Brain microvascular endothelial cell (primary cell): ENCODE measurements at regions not wholly inside any gene's neighbourhood (a gene's known extent, or its start where the extent isn't known, plus 50 kb on each side); places are given as distances from the start of the nearest gene placed in this dataset.

Experiments used
- DNase-seq: peaks from one replicate; pipeline ENCODE4 v3.0.0-alpha.2; 2020
- H3K27ac ChIP-seq: fragments of 250-450 bp; sonication (Bioruptor Pico); 2 replicates; pipeline ENCODE4 v1.5.1; 2020; ENCODE audit warnings: mild to moderate bottlenecking, moderate library complexity
- H3K27me3 ChIP-seq: fragments of 250-450 bp; sonication (Bioruptor Pico); replicated peaks from 2 replicates; pipeline ENCODE4 v1.5.1; 2020; ENCODE audit warnings: mild to moderate bottlenecking
- H3K36me3 ChIP-seq: fragments of 250-450 bp; sonication (Bioruptor Pico); replicated peaks from 2 replicates; pipeline ENCODE4 v1.5.1; 2020; ENCODE audit warnings: mild to moderate bottlenecking
- H3K4me3 ChIP-seq: 2 replicates; pipeline ENCODE4 v1.5.1; 2011; ENCODE audit warnings: low read depth, mild to moderate bottlenecking, control low read depth, low read length, moderate library complexity
- in situ Hi-C: cut with HindIII; loops from 2 replicates; pipeline ENCODE4 v1.10.0; 2017; ENCODE audit warnings: low sequenced_read_pairs, low pct_ligation_motif_present
- TF ChIP-seq, protein P1 (sequence below): IDR thresholded peaks from 2 replicates; pipeline ENCODE4 v1.5.1; 2011; ENCODE audit warnings: low read depth, mild to moderate bottlenecking, moderate library complexity, low read length, control low read depth, inconsistent platforms; ENCODE audit errors: missing control alignments

DNA sequence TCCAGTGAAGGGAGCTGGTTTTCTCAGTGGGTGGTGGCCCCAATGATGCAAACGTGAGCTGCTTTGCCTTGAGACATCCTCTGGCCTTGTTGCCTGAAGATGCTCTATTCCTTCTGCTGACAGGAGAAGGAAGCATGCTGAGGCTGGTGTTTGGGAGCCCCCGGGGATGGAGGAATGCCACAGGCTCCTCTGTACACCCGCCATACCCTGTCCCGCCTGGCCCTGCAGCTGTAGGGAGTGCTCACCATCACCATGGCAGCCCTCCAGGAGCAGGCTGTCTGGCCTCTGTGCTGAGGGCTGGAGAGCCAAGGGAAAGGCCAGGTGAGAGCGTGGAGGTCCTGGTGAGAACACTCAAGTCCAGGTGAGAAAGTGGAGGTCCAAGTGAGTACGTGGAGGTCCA is 134.4 kb downstream of the MRPL36 start:
- Histone ChIP-seq H3K27me3 (peaks cover 30% of the 10 kb centered on the region), H3K36me3 (no peaks in the 10 kb centered on the region), H3K27ac (no peak overlapping the region), H3K4me3 (no peak overlapping the region)
- in situ Hi-C loops: no loop called here
- TF ChIP-seq, protein P1, sequence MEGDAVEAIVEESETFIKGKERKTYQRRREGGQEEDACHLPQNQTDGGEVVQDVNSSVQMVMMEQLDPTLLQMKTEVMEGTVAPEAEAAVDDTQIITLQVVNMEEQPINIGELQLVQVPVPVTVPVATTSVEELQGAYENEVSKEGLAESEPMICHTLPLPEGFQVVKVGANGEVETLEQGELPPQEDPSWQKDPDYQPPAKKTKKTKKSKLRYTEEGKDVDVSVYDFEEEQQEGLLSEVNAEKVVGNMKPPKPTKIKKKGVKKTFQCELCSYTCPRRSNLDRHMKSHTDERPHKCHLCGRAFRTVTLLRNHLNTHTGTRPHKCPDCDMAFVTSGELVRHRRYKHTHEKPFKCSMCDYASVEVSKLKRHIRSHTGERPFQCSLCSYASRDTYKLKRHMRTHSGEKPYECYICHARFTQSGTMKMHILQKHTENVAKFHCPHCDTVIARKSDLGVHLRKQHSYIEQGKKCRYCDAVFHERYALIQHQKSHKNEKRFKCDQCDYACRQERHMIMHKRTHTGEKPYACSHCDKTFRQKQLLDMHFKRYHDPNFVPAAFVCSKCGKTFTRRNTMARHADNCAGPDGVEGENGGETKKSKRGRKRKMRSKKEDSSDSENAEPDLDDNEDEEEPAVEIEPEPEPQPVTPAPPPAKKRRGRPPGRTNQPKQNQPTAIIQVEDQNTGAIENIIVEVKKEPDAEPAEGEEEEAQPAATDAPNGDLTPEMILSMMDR: no peak
- DNase-seq: no peak

DNA sequence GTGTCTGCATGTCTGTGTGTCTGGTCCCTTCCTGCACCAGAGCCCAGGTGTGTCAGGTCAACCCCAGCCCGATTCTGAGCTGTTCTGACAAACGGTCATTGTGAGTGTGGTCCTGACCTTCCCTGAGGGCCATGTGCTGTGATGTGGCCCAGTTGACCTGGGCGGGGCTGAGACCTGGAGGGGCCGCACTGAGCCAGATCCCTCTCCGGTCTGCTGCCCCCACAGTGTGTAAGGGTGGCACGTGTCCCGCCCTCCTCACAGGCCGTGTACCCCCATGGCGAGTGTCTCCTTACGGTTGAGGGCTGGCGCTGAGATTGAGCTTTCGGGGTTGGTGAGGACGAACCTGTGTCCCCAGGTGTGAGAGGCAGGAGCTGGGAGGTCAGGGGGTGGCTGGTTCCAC is 136.5 kb downstream of the MRPL36 start:
- in situ Hi-C loops: no loop called here
- Histone ChIP-seq H3K27ac (no peak overlapping the region), H3K36me3 (no peaks in the 10 kb centered on the region), H3K27me3 (peaks cover 29% of the 10 kb centered on the region), H3K4me3 (no peak overlapping the region)
- TF ChIP-seq, protein P1: no peak
- no peak for DNase-seq

DNA sequence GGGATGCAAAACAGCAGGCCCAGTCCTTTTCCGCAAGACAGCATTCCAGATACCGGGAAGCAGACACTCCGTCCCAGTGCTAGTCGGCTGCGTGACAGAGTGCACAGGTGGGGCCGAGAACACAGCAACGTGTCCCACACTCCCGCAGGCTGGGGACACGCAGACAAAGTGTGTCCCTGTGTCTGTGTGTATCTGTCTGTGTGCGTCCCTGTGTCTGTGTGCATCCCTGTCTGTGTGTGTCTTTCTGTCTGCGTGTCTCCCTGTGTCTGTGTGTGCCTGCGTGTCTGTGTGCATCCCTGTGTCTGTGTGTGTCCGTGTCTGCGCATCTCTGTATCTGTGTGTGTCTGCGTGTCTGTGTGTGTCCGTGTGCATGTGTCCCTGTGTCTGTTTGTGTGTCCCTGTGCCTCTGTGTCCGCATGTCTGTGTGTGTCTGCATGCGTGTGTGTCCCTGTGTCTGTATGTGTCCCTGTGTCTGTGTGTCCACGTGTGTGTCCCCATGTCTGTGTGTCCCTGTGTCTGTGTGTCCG is 137.0 kb downstream of the MRPL36 start:
- TF ChIP-seq, protein P1: no peak
- no peaks in the 10 kb centered on the region for H3K36me3 ChIP-seq
- no peak overlapping the region for H3K4me3 ChIP-seq
- H3K27me3 ChIP-seq: peaks cover 24% of the 10 kb centered on the region
- no peak for DNase-seq
- no peak overlapping the region for H3K27ac ChIP-seq
- in situ Hi-C loops: no loop called here

DNA sequence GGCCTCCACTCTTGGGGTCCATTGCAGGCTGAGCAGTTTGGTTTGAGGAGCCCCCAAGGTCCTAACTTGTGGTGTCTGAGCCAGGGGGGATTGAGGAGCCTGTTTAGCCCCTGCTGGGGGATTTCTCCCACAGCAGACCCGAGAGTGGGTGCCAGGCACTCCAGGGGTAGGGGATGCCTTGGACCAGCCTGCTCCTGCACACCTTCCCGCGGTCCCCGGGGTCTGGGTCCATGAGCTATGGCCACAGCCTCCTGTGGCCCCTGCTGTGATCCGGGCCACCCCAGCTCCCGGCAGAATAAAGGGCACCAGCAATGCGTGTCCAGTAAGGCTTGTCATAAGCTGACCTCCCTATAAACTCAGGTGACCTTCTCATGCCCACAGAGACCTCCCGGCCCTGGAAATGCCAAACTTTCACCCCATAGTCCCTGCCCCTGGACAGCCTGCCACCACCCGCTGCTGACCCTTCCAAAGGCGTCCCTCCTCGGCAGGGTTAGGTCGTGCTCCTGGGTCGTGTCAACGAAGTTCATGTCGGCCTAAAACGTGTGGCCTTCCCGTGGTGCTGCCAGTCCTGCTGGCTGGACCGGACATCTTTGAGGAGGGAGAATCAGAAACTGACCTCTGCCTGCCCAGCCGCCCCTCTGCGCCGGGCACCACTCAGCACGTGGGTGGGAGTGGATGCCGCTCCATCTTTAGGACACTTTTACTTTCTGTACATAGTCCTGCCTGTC is 137.6 kb downstream of the MRPL36 start:
- in situ Hi-C loops: no loop called here
- Histone ChIP-seq H3K27ac (no peak overlapping the region), H3K4me3 (no peak overlapping the region), H3K27me3 (peaks cover 22% of the 10 kb centered on the region), H3K36me3 (no peaks in the 10 kb centered on the region)
- no peak for DNase-seq
- TF ChIP-seq, protein P1: no peak

DNA sequence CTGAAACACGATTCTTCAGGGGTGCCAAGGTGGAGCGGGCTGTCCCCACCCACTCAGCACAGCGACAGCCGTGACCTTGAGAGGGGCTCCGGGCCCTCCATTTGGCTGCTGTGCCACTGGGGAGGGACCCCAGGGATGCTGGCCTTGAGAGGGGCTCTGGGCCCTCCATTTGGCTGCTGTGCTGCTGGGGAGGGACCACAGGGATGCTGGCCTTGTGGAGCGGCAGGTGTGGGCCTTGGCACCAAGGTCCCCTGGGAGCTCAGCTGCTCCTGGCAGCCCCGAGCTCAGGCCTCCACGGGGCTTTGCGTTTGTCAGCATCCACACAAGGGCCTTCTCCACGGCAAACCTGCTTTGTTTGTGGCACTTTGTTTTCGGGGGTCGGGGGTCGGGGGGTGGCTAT is 137.6 kb upstream of the LPCAT1 start:
- Histone ChIP-seq H3K36me3 (no peaks in the 10 kb centered on the region), H3K27ac (no peak overlapping the region), H3K27me3 (peaks cover 15% of the 10 kb centered on the region), H3K4me3 (no peak overlapping the region)
- in situ Hi-C loops: no loop called here
- TF ChIP-seq, protein P1: no peak
- no peak for DNase-seq

DNA sequence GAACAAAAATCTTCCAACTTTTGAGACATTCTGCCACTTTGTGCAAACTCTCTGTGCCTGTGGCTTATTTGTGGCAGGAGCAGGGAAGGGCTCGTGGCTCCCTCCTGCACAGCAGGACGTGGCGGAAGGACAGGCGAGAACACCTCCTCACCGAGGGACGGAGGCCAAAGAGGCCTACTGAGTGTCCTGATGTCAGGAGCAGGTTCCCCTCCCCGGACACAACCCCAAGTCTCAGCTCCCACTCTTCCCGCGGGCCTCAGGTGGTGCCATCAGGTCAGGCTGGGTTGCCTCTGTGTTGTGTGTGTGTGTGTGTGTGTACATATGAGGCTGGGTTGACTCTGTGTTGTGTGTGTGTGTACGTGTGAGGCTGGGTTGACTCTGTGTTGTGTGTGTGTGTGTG is 136.8 kb upstream of the LPCAT1 start:
- Histone ChIP-seq H3K27me3 (peaks cover 15% of the 10 kb centered on the region), H3K27ac (no peak overlapping the region), H3K36me3 (no peaks in the 10 kb centered on the region), H3K4me3 (no peak overlapping the region)
- DNase-seq: no peak
- in situ Hi-C loops: no loop called here
- TF ChIP-seq, protein P1: no peak
